ENCODE measurements at regions not wholly inside any gene's neighbourhood (a gene's known extent, or its start where the extent isn't known, plus 50 kb on each side); places are given as distances from the start of the nearest gene placed in this dataset.

DNA sequence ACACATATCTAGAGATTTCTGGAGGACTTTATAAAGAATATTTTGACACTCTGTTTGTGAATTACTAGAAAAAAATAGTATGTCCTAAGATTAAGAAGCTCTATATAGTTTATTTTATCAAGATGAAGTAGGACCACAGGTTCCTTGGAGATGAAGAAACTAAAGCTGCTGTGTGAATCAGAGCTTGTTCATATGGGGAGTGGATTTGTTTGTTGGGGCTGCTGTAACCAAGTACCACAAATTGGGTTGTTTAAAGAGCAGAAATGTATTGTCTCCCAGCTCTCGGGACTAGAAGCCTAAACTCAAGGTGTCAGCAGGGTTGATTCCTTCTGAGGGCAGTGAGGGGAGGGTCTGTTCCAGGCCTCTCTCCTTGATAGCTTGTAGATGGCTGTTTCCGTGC is 270.6 kb upstream of the UMPS start:
- DNase-seq: no peak
- no peaks in the 10 kb centered on the region for H3K9me3 ChIP-seq
- H3K27me3 ChIP-seq: no peaks in the 10 kb centered on the region
- TF ChIP-seq, protein P1, sequence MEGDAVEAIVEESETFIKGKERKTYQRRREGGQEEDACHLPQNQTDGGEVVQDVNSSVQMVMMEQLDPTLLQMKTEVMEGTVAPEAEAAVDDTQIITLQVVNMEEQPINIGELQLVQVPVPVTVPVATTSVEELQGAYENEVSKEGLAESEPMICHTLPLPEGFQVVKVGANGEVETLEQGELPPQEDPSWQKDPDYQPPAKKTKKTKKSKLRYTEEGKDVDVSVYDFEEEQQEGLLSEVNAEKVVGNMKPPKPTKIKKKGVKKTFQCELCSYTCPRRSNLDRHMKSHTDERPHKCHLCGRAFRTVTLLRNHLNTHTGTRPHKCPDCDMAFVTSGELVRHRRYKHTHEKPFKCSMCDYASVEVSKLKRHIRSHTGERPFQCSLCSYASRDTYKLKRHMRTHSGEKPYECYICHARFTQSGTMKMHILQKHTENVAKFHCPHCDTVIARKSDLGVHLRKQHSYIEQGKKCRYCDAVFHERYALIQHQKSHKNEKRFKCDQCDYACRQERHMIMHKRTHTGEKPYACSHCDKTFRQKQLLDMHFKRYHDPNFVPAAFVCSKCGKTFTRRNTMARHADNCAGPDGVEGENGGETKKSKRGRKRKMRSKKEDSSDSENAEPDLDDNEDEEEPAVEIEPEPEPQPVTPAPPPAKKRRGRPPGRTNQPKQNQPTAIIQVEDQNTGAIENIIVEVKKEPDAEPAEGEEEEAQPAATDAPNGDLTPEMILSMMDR (IDR thresholded peaks at IDR 0.05): no peak
- TF ChIP-seq POLR2A (IDR thresholded peaks at IDR 0.05): no peak
- no peak overlapping the region for H3K27ac ChIP-seq
- intact Hi-C loops (cut with DNase I): no loop called here
- H3K4me1 ChIP-seq: peaks cover 0 to 10% of the 10 kb centered on the region in 2 donors
- H3K36me3 ChIP-seq: no peaks in the 10 kb centered on the region
- 88 to 100% methylated on average over 2 of the region's 2 CpGs for WGBS, 2 donors
- H3K4me3 ChIP-seq (replicated peaks in 1 of 3): no peak overlapping the region

DNA sequence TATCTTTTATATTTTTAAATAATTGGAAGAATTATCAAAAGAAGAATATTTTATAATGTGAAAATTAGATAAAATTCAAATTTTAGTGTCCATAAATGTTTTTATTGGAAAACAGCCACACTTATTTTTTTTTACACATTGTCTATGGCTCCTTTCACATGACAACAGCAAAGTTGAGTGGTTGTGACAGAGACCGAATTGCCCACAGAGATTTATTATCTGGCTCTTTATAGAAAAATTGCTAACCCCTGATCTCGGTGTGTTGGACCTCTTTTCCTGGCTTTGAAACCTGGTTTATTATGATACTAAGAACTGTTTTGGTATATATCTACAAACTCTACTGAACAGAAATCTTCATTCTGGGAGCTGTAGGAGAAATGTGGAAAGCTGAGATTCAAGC is 269.1 kb upstream of the UMPS start:
- peaks cover 0 to 10% of the 10 kb centered on the region in 2 donors for H3K4me1 ChIP-seq
- no peak overlapping the region for H3K4me3 ChIP-seq (replicated peaks in 1 of 3)
- no peaks in the 10 kb centered on the region for H3K27me3 ChIP-seq
- DNase-seq: no peak
- TF ChIP-seq POLR2A (IDR thresholded peaks at IDR 0.05): no peak
- TF ChIP-seq, protein P1 (IDR thresholded peaks at IDR 0.05): no peak
- 87 to 91% methylated on average over 2 of the region's 2 CpGs for WGBS, 2 donors
- no peaks in the 10 kb centered on the region for H3K9me3 ChIP-seq
- H3K36me3 ChIP-seq: no peaks in the 10 kb centered on the region
- intact Hi-C loops (cut with DNase I): no loop called here
- no peak overlapping the region for H3K27ac ChIP-seq

DNA sequence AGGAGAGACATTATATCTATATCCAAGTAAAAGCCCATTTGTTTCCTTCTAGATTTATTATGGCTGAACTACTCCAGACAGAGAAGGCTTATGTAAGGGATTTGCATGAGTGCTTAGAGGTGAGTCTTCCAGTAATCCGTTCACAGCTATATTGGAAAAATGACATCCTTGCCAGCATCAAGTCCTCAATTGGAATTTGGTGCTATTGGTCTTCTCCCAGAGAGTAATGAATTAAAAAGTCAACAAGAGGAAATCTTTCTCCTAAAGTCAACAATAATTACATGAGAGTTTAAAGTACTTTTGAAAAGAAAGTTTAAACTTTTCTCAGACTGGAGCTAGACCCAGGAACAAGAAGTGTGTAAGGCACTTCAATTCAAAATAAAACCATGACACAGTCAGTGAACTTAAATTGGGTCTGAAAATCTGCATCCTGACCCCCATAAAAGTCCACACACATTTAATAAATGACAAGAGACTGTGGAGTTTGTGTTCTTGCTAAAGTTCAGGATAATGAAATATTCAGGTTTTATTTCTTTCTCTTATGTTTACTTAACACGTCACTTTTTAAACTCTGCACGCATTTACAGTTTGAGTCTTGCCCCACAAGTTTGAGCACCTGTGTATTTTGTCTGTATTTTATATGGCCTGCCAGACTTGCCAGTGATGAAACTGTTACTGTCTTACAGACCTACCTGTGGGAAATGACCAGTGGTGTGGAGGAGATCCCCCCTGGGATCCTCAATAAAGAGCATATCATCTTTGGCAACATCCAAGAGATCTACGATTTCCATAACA is 268.2 kb upstream of the UMPS start:
- Histone ChIP-seq H3K27me3 (no peaks in the 10 kb centered on the region), H3K4me3 (replicated peaks in 1 of 3) (no peak overlapping the region), H3K36me3 (no peaks in the 10 kb centered on the region), H3K9me3 (no peaks in the 10 kb centered on the region), H3K4me1 (peaks cover 0 to 10% of the 10 kb centered on the region in 2 donors), H3K27ac (no peak overlapping the region)
- WGBS, 2 donors: 63 to 67% methylated on average over 4 of the region's 4 CpGs
- intact Hi-C loops (cut with DNase I): no loop called here
- TF ChIP-seq, protein P1 (IDR thresholded peaks at IDR 0.05): no peak
- no peak for TF ChIP-seq POLR2A (IDR thresholded peaks at IDR 0.05)
- no peak for DNase-seq

DNA sequence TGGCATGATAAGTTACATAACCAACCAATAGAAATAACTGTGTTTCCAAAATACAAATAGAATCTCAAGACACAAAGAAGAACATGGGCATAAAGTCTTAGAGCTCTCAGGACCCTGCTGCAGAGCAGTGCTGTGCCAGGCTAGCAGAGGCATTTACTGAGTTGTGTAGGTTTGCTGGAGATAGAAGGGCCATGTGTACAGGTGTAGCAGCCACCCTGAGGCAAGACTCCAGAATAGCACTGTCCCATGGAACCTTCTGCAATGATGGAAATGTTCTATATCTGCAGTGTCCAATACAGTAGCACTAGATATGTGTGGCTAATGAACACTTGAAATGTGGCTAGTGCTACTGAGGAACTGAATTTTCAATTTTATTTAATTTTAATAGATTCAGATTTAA is 267.0 kb upstream of the UMPS start:
- Histone ChIP-seq H3K4me1 (peaks cover 0 to 10% of the 10 kb centered on the region in 2 donors), H3K27ac (no peak overlapping the region), H3K36me3 (no peaks in the 10 kb centered on the region), H3K27me3 (no peaks in the 10 kb centered on the region), H3K4me3 (replicated peaks in 1 of 3) (no peak overlapping the region), H3K9me3 (no peaks in the 10 kb centered on the region)
- DNase-seq: no peak
- no peak for TF ChIP-seq POLR2A (IDR thresholded peaks at IDR 0.05)
- TF ChIP-seq, protein P1 (IDR thresholded peaks at IDR 0.05): no peak
- intact Hi-C loops (cut with DNase I): no loop called here

Data from thyroid gland (tissue), 4 donors.